ENCODE measurements at regions not wholly inside any gene's neighbourhood (a gene's known extent, or its start where the extent isn't known, plus 50 kb on each side); places are given as distances from the start of the nearest gene placed in this dataset.

- no peak for ATAC-seq (ENCODE audit: insufficient read depth, low read depth)
Measured at GRCh38 chr13:50635504-50635903, 208.0 kb downstream of the DLEU7 start.

GRCh38 chr13:50636007-50636704, 207.3 kb downstream of the DLEU7 start:
- H4K20me1 ChIP-seq (ENCODE audit: insufficient read depth, low read length): no peaks in the 10 kb centered on the region
- DNase-seq: no peak
- peak overlapping the region; percentile 15; the same call in 1 of the 2 replicates for H3K27ac ChIP-seq (ENCODE audit: low read length)
- peaks cover 16% of the 10 kb centered on the region; the same call in 1 of the 2 replicates for H3K4me1 ChIP-seq (ENCODE audit: insufficient read depth, low read length)
- no peaks in the 10 kb centered on the region for H3K79me2 ChIP-seq (ENCODE audit: insufficient read depth, low read length)
- H3K27me3 ChIP-seq (ENCODE audit: insufficient read depth, low read length, poor library complexity): no peaks in the 10 kb centered on the region
- no peak overlapping the region for H3K9ac ChIP-seq (ENCODE audit: low read depth, low read length)
- no peaks in the 10 kb centered on the region for H3K9me3 ChIP-seq (ENCODE audit: insufficient read depth, low read length, severe bottlenecking)
- H3K4me2 ChIP-seq (ENCODE audit: insufficient read depth, low read length): no peak overlapping the region
- no peak overlapping the region for H3K4me3 ChIP-seq (ENCODE audit: low read depth in 1 of 2, low read length in 2 of 2)
- TF ChIP-seq EZH2 (IDR thresholded peaks at IDR 0.05; ENCODE audit: borderline replicate concordance, low read depth, low read length, severe bottlenecking) (no peak), CTCF (IDR thresholded peaks at IDR 0.05; ENCODE audit: borderline replicate concordance, extremely low read depth, low read length, poor library complexity, severe bottlenecking) (no peak)
- H3K36me3 ChIP-seq (ENCODE audit: insufficient read depth, low read length): no peaks in the 10 kb centered on the region
- peak; percentile 24; the same call in 1 of the 3 replicates for ATAC-seq (ENCODE audit: insufficient read depth, low read depth)
- no peak overlapping the region for H2AFZ ChIP-seq (ENCODE audit: low read depth, low read length)

More at GRCh38 chr13:50635504-50635903, 208.0 kb downstream of the DLEU7 start:
- Histone ChIP-seq H3K4me3 (ENCODE audit: low read depth in 1 of 2, low read length in 2 of 2) (no peak overlapping the region), H3K4me2 (ENCODE audit: insufficient read depth, low read length) (no peak overlapping the region), H4K20me1 (ENCODE audit: insufficient read depth, low read length) (no peaks in the 10 kb centered on the region), H3K9ac (ENCODE audit: low read depth, low read length) (no peak overlapping the region), H3K36me3 (ENCODE audit: insufficient read depth, low read length) (no peaks in the 10 kb centered on the region), H3K27ac (ENCODE audit: low read length) (no peak overlapping the region), H3K27me3 (ENCODE audit: insufficient read depth, low read length, poor library complexity) (no peaks in the 10 kb centered on the region), H3K9me3 (ENCODE audit: insufficient read depth, low read length, severe bottlenecking) (no peaks in the 10 kb centered on the region), H2AFZ (ENCODE audit: low read depth, low read length) (no peak overlapping the region), H3K79me2 (ENCODE audit: insufficient read depth, low read length) (no peaks in the 10 kb centered on the region), H3K4me1 (ENCODE audit: insufficient read depth, low read length) (peaks cover 16% of the 10 kb centered on the region; the same call in 1 of the 2 replicates)
- TF ChIP-seq CTCF (IDR thresholded peaks at IDR 0.05; ENCODE audit: borderline replicate concordance, extremely low read depth, low read length, poor library complexity, severe bottlenecking): no peak
- no peak for TF ChIP-seq EZH2 (IDR thresholded peaks at IDR 0.05; ENCODE audit: borderline replicate concordance, low read depth, low read length, severe bottlenecking)
- no peak for DNase-seq

GRCh38 chr13:50643060-50643459, 200.4 kb downstream of the DLEU7 start:
- no peaks in the 10 kb centered on the region for H3K36me3 ChIP-seq (ENCODE audit: insufficient read depth, low read length)
- no peak overlapping the region for H3K9ac ChIP-seq (ENCODE audit: low read depth, low read length)
- no peak overlapping the region for H3K4me2 ChIP-seq (ENCODE audit: insufficient read depth, low read length)
- no peaks in the 10 kb centered on the region for H4K20me1 ChIP-seq (ENCODE audit: insufficient read depth, low read length)
- H3K27me3 ChIP-seq (ENCODE audit: insufficient read depth, low read length, poor library complexity): no peaks in the 10 kb centered on the region
- H3K4me3 ChIP-seq (ENCODE audit: low read depth in 1 of 2, low read length in 2 of 2): no peak overlapping the region
- no peak for TF ChIP-seq CTCF (IDR thresholded peaks at IDR 0.05; ENCODE audit: borderline replicate concordance, extremely low read depth, low read length, poor library complexity, severe bottlenecking)
- TF ChIP-seq EZH2 (IDR thresholded peaks at IDR 0.05; ENCODE audit: borderline replicate concordance, low read depth, low read length, severe bottlenecking): no peak
- no peaks in the 10 kb centered on the region for H3K79me2 ChIP-seq (ENCODE audit: insufficient read depth, low read length)
- H2AFZ ChIP-seq (ENCODE audit: low read depth, low read length): no peak overlapping the region
- DNase-seq (no peak), ATAC-seq (ENCODE audit: insufficient read depth, low read depth) (no peak)
- no peak overlapping the region for H3K27ac ChIP-seq (ENCODE audit: low read length)
- H3K4me1 ChIP-seq (ENCODE audit: insufficient read depth, low read length): no peaks in the 10 kb centered on the region
- H3K9me3 ChIP-seq (ENCODE audit: insufficient read depth, low read length, severe bottlenecking): no peaks in the 10 kb centered on the region
